GM23248 (cell line): ENCODE measurements at regions not wholly inside any gene's neighbourhood (a gene's known extent, or its start where the extent isn't known, plus 50 kb on each side); places are given as distances from the start of the nearest gene placed in this dataset.

Source experiments
- EZH2 ChIP-seq: fragments of 200-600 bp; sonication (generic); IDR thresholded peaks from 2 replicates; pipeline ENCODE4 v1.6.1; 2018; ENCODE audit warnings: antibody characterized with exemption, mild to moderate bottlenecking; ENCODE audit not compliant: insufficient read depth, poor library complexity, severe bottlenecking
- EZH2phosphoT487 ChIP-seq: fragments of 200-600 bp; sonication (generic); IDR thresholded peaks from 2 replicates; pipeline ENCODE4 v1.6.1; 2018; ENCODE audit warnings: antibody characterized with exemption, moderate library complexity, mild to moderate bottlenecking, low read depth; ENCODE audit not compliant: insufficient read depth

DNA sequence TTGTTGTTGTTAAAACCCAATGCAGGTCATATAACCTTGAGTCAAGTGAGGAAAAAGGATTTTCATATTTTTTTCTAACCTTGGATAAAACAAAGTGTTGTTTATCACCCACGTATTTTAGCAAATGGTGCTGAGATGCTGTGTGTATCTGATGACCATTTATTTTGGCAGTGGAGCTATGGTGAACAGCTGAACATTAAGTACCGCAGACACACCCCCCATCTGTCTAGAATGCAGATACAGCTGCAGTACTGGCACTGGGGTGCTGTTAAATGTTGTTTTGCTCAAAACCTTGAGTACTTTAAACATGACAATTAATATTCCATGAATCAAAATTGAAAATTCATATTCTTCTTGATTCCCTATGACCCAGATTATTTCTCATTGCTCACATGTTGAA is 773.3 kb upstream of the SLC39A10 start:
- TF ChIP-seq EZH2 (no peak), EZH2phosphoT487 (no peak)
